IMR-90 (cell line): ENCODE measurements at regions not wholly inside any gene's neighbourhood (a gene's known extent, or its start where the extent isn't known, plus 50 kb on each side); places are given as distances from the start of the nearest gene placed in this dataset.

ENCODE experiments used
- ATAC-seq: fragments of 200-7000 bp; cut with Tn5 transposase; 2 replicates; pipeline ENCODE4 v1.9.1; 2020; ENCODE audit warnings: low read depth, mild to moderate bottlenecking, moderate library complexity
- BruUV-seq: library from RNA; stranded (reverse); fragments of 400-500 nt; replicated peaks from 2 replicates; lab custom pipeline; 2021; lab: Mats Ljungman, UMichigan
- CTCF ChIA-PET: fragments of 300-600 bp; formaldehyde crosslinking; extraction: SDS; loops from one replicate; lab custom pipeline; 2021; ENCODE audit warnings: antibody characterized with exemption; lab: Yijun Ruan, JAX
- POLR2A ChIA-PET: fragments of 300-600 bp; sonication (Branson Sonifier 250); formaldehyde crosslinking; loops from one replicate; lab custom pipeline; 2022; ENCODE audit warnings: antibody characterized with exemption; ENCODE audit not compliant: unreplicated experiment; lab: Charles Lee
- DNase-seq: peaks from one replicate; pipeline ENCODE4 v3.0.0; 2013
- H2AFZ ChIP-seq: replicated peaks from 2 replicates; pipeline ENCODE3; 2013; ENCODE audit warnings: low read length, mild to moderate bottlenecking; ENCODE audit not compliant: poor library complexity
- H2AK5ac ChIP-seq: 2 replicates; pipeline ENCODE4 v1.6.1; 2013; ENCODE audit warnings: low read depth, low read length, inconsistent platforms
- H2AK9ac ChIP-seq: replicated peaks from 2 replicates; pipeline ENCODE3; 2013; ENCODE audit warnings: mild to moderate bottlenecking, low read depth, low read length, moderate library complexity; ENCODE audit not compliant: poor library complexity
- H2BK120ac ChIP-seq: 2 replicates; pipeline ENCODE4 v1.6.1; 2013; ENCODE audit warnings: low read depth, low read length, inconsistent platforms
- H2BK15ac ChIP-seq: 3 replicates; pipeline ENCODE4 v1.6.1; 2013; ENCODE audit warnings: low read depth, low read length, inconsistent platforms
- H2BK20ac ChIP-seq: 2 replicates; pipeline ENCODE4 v1.6.1; 2013; ENCODE audit warnings: low read depth, mild to moderate bottlenecking, inconsistent platforms, low read length, moderate library complexity
- H2BK5ac ChIP-seq: 2 replicates; pipeline ENCODE4 v1.6.1; 2013; ENCODE audit warnings: mild to moderate bottlenecking, low read depth, low read length, inconsistent platforms; ENCODE audit not compliant: poor library complexity, severe bottlenecking
- H3K14ac ChIP-seq: replicated peaks from 2 replicates; pipeline ENCODE4 v1.6.1; 2013; ENCODE audit warnings: low read depth, low read length, inconsistent platforms
- H3K18ac ChIP-seq: 2 replicates; pipeline ENCODE4 v1.6.1; 2013; ENCODE audit warnings: low read depth, low read length, control low read depth
- H3K23ac ChIP-seq: 2 replicates; pipeline ENCODE4 v1.6.1; 2013; ENCODE audit warnings: low read depth, low read length, inconsistent platforms
- H3K27ac ChIP-seq: 2 replicates; pipeline ENCODE4 v1.5.1; 2013; ENCODE audit warnings: mild to moderate bottlenecking, control low read depth, low read length; ENCODE audit not compliant: insufficient read depth
- H3K27me3 ChIP-seq: 2 replicates; pipeline ENCODE4 v1.6.1; 2013; ENCODE audit warnings: low read length; ENCODE audit not compliant: control insufficient read depth, insufficient read depth
- H3K36me3 ChIP-seq: 2 replicates; pipeline ENCODE4 v1.6.1; 2013; ENCODE audit warnings: low read length, mixed read lengths; ENCODE audit not compliant: control insufficient read depth, insufficient read depth
- H3K4ac ChIP-seq: 2 replicates; pipeline ENCODE4 v1.6.1; 2013; ENCODE audit warnings: low read depth, low read length, inconsistent platforms
- H3K4me1 ChIP-seq: 2 replicates; pipeline ENCODE4 v1.6.1; 2013; ENCODE audit warnings: low read length, mixed read lengths; ENCODE audit not compliant: control insufficient read depth, insufficient read depth
- H3K4me2 ChIP-seq: 2 replicates; pipeline ENCODE4 v1.6.1; 2013; ENCODE audit warnings: low read depth, mild to moderate bottlenecking, control low read depth, low read length, moderate library complexity
- H3K4me3 ChIP-seq: 2 replicates; pipeline ENCODE4 v1.5.1; 2013; ENCODE audit warnings: low read depth, mild to moderate bottlenecking, control low read depth, low read length, moderate library complexity; ENCODE audit not compliant: insufficient read depth
- H3K56ac ChIP-seq: 2 replicates; pipeline ENCODE4 v1.6.1; 2013; ENCODE audit warnings: low read length, inconsistent platforms; ENCODE audit not compliant: insufficient read depth; ENCODE audit errors: extremely low read depth
- H3K79me1 ChIP-seq, 2 experiments: 2 replicates each; pipeline ENCODE4 v1.6.1; 2013; ENCODE audit warnings: low read length in 2 of 2, inconsistent platforms in 1 of 2, low read depth in 1 of 2
- H3K9ac ChIP-seq: 2 replicates; pipeline ENCODE4 v1.6.1; 2013; ENCODE audit warnings: low read depth, low read length, control low read depth
- H3K9me1 ChIP-seq: 2 replicates; pipeline ENCODE4 v1.6.1; 2013; ENCODE audit warnings: low read length, inconsistent platforms; ENCODE audit not compliant: insufficient read depth
- H3K9me3 ChIP-seq: 2 replicates; pipeline ENCODE4 v1.6.1; 2013; ENCODE audit warnings: low read length; ENCODE audit not compliant: control insufficient read depth, insufficient read depth
- H4K20me1 ChIP-seq: 2 replicates; pipeline ENCODE4 v1.6.1; 2013; ENCODE audit warnings: low read length, inconsistent platforms; ENCODE audit not compliant: insufficient read depth
- H4K5ac ChIP-seq: 2 replicates; pipeline ENCODE4 v1.6.1; 2013; ENCODE audit warnings: mild to moderate bottlenecking, low read depth, low read length, control low read depth
- H4K8ac ChIP-seq, 2 experiments: 2 replicates each; pipeline ENCODE4 v1.6.1; 2013; ENCODE audit warnings: low read depth in 2 of 2, low read length in 2 of 2, control low read depth in 1 of 2, inconsistent platforms in 1 of 2
- H4K91ac ChIP-seq: 2 replicates; pipeline ENCODE4 v1.6.1; 2013; ENCODE audit warnings: low read depth, low read length, inconsistent platforms; ENCODE audit not compliant: insufficient read depth
- CEBPB ChIP-seq: IDR thresholded peaks from 2 replicates; pipeline ENCODE4 v1.6.1; 2012; ENCODE audit warnings: low read depth, low read length, improper control_type of control experiment
- ELK1 ChIP-seq: fragments of 150-350 bp; IDR thresholded peaks from 2 replicates; pipeline ENCODE4 v1.6.1; 2016; ENCODE audit warnings: low read depth, mild to moderate bottlenecking, low read length, moderate library complexity, borderline replicate concordance
- MXI1 ChIP-seq: IDR thresholded peaks from 2 replicates; pipeline ENCODE4 v1.6.1; 2012; ENCODE audit warnings: low read depth, mild to moderate bottlenecking, low read length, moderate library complexity, borderline replicate concordance
- POLR2A ChIP-seq: IDR thresholded peaks from 2 replicates; pipeline ENCODE4 v1.6.1; 2012; ENCODE audit warnings: mild to moderate bottlenecking, low read depth, low read length
- RCOR1 ChIP-seq: IDR thresholded peaks from 2 replicates; pipeline ENCODE4 v1.6.1; 2012; ENCODE audit warnings: mild to moderate bottlenecking, low read length, improper control_type of control experiment; ENCODE audit not compliant: insufficient replicate concordance
- WGBS, 2 experiments: methylation state at CpG; one replicate each; pipeline versions ENCODE4 v1.1.5 to v1.1.7; 2013; ENCODE audit warnings: missing lambda C conversion rate in 2 of 2; ENCODE audit not compliant: insufficient read length in 1 of 2; ENCODE audit errors: extremely low coverage in 2 of 2; 5-methylcytosine and 5-hydroxymethylcytosine counted together
- dilution Hi-C: fragments of 300-500 bp; cut with HindIII; formaldehyde crosslinking; loops from one replicate; pipeline ENCODE4 v1.14.3; 2018; ENCODE audit warnings: low sequenced_read_pairs; ENCODE audit not compliant: unreplicated experiment
- in situ Hi-C: fragments of 300-500 bp; cut with MboI; formaldehyde crosslinking; loops from 3 replicates; pipeline ENCODE4 v1.14.3; 2019; ENCODE audit warnings: low sequenced_read_pairs, inconsistent platforms, mixed read lengths
- intact Hi-C: fragments of 100-400 bp; cut with micrococcal nuclease; formaldehyde crosslinking; loops from 2 replicates; pipeline ENCODE4 v1.10.0; 2022

DNA sequence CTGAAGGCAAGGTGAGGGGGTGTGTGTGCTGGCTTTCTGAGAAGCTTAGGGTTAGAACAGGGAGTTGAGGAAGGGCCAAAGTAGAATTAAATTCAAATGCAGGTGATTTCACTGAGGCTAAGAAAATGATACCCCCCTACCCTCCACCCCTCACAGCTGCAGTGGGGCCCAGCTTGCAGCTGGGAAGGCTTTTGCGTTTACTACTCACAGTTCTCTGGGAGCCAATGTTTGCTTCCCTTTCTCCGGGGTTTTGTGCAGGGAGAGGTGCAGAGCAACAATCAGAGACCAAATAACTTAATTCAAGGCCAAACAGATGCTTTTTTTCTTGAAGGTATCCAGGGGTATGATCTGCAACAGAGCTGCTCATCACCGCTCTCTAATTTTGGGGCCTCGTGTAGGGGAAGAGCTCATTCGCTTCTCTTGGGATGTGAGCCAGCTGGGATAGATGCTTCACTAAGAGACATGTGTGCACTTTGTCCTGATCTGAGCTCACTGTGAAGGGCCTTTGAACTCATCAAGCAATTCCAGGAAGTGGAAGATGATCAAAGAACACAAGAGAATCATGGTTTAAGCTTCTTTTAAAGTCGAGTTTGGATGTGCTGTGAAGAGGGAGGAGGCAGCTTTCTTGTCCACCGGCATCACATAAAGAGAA lies 122.7 kb upstream of the C1GALT1C1 start:
- Histone ChIP-seq H3K4ac (no peak overlapping the region), H3K14ac (no peak overlapping the region), H3K27me3 (no peaks in the 10 kb centered on the region; the same call in 1 of the 2 replicates), H3K36me3 (no peaks in the 10 kb centered on the region), H4K91ac (no peak overlapping the region), H3K4me1 (no peaks in the 10 kb centered on the region), H2BK5ac (no peak overlapping the region), H4K20me1 (no peaks in the 10 kb centered on the region), H3K23ac (no peak overlapping the region), H4K5ac (no peak overlapping the region), H3K27ac (no peak overlapping the region), H2BK15ac (no peak overlapping the region), H3K4me2 (no peak overlapping the region), H3K56ac (no peak overlapping the region), H3K9me1 (no peaks in the 10 kb centered on the region), H2BK120ac (no peak overlapping the region), H3K4me3 (no peak overlapping the region), H3K9me3 (no peaks in the 10 kb centered on the region), H3K79me1 (no peaks in the 10 kb centered on the region), H3K18ac (no peak overlapping the region), H2BK20ac (no peak overlapping the region), H2AK9ac (no peak overlapping the region), H2AFZ (no peak overlapping the region), H2AK5ac (no peak overlapping the region), H4K8ac (no peak overlapping the region), H3K9ac (no peak overlapping the region)
- no TSS peak for BruUV-seq
- DNase-seq = no peak
- in situ Hi-C loops (loop anchor here (25.0 kb wide), 1 partner anchor 240 kb away; no protein-coding TSS in a partner anchor), dilution Hi-C loops (no loop called here), intact Hi-C loops (no loop called here)
- ChIA-PET CTCF (no interaction called here), POLR2A (no interaction called here)
- ATAC-seq = no peak
- TF ChIP-seq RCOR1 (no peak), POLR2A (no peak), ELK1 (no peak), MXI1 (no peak), CEBPB (no peak)
- 40% methylated on average over 2 of the region's 7 CpGs; no CpG with 5 or more reads in 1 of the 2 experiments for WGBS, 2 experiments
